GM18511 (cell line): ENCODE measurements at regions not wholly inside any gene's neighbourhood (a gene's known extent, or its start where the extent isn't known, plus 50 kb on each side); places are given as distances from the start of the nearest gene placed in this dataset.
A peak's percentile ranks its signal among the peaks of the same experiment; 100 is the strongest.
"Not testable (repeated sequence)": the region's sequence is repeated elsewhere in the genome, so short reads cannot be mapped to it uniquely, and the experiment has no call there.

Experiments used
- ATAC-seq: cut with Tn5 transposase; IDR thresholded peaks from one replicate; pipeline ENCODE4 v1.9.1; 2021; ENCODE audit warnings: mild to moderate bottlenecking, moderate library complexity; ENCODE audit not compliant: unreplicated experiment

DNA sequence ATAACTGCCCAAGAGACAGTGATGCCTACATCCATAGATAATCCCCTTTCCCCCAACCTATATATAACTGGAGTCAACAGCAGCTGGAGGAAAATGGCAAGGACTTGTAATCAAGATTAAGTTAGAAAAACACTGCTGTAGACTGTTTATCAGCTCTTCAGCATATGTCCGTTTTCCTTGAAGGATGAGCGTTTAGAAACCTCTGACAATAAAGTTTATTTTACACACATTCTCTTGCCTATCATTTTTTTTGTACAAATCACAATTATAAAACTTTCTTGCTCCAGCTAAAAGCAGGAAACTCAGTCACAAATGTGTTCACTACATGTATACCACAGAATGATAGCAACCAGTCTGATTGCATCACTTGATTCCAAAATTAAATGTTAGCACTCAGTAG, 50.8 kb downstream of the PPIAL4G start:
- not testable (repeated sequence) for ATAC-seq

DNA sequence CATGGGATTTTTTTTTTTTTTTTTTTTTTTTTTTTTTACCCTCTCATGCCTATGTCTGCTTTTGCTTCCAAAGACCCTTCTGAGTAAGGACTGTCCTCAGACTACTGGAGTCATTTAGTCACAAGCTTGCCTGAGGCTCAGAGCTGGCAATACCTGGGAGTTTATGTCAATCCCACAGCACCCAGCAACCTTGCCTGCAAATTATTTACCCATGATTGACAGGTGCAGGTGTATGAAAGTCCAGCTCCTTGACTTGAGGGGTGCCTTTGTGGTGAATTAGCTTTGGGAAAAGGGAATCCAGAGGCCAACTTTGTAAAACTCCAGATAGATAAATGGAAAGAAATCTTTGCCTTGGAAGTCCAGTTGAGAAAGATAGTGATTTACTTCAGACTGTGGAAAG, 53.2 kb downstream of the PPIAL4G start:
- ATAC-seq: not testable (repeated sequence)

DNA sequence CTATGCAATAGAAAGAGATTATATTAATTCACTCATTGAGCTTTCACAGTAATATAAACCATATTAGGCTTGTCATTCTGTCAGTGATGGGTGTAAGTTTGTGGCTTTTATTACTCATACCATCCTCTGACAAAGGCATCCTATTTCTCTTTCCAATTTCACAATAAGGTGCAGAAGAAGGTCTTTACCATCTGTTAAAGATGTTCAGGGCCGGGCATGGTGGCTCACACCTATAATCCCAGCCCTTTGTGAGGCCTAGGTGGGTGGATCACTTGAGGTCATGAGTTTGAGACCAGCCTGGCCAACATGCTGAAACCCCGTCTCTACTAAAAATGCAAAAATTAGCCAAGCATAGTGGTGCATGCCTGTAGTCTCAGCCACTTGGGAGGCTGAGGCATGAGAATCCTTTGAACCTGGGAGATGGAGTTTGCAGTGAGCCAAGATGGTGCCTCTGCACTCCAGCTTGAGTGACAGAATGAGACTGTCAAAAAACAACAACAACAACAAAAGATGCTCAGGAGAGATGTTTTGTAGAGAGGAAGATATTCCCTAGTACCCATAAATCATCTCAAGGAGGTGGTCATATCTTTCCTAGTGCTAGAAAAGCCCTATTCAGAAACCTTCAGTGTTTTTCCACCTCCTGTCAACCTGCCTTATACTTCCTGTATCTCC, 56.0 kb downstream of the PPIAL4G start:
- ATAC-seq: not testable (repeated sequence)

DNA sequence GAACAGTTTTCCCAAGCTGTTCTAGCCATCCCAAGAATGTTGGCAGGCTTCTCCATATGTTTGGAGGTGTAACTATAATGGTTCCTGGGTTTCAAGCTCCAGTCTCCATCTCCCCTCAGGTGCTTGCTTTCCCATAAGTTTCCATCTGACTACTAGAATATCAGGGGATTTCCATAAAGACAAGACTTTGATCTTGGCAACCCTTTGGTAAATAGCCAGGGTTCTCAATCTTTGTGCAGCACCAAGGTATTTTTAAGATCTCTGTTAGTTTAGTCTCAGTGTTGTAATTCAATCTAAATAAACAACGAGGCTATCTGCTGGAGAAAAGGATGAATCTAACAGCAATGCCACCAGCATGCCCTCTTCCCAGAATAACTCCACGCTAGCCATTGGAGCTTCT, 56.7 kb downstream of the PPIAL4G start:
- not testable (repeated sequence) for ATAC-seq

DNA sequence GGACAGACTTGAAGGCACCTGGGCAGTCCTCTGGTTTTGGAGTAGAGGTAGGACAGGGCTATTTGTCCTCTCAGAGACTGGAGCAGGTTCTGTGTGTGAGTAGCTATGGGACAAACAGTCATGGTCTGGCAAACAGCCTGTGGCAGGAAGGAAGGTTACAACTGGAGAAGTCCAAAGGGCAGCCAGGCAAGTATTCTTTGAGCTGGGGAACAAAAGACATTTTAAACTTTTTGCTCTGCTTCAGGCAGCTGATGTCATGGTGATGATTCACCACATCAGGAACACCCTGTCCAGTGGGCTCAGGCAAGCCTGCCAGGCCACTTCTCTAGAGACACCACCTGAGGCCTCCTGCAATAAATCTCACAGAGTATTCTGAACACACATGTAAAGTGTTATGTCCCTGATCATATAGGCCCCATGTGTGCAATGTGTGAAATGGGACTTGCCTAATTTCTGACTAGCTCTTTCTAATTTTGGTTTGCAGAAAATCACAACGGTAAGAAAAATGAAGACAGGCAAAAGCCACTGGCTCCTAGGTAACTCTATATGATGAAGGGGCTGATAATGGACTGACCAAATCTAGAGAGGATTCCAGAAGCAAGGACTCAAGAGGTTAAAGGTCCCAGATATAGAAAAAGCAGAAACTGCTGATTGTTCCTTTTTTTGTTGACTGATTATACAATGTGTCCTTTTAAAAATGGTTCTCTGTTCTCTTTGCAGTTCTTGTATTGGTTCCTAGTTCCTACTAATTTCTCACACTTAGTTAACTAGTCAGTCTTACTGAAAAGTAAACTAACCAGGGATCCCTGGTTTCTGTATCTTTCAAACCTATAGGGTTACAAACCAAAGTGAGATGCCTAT, 58.7 kb downstream of the PPIAL4G start:
- ATAC-seq: not testable (repeated sequence)

DNA sequence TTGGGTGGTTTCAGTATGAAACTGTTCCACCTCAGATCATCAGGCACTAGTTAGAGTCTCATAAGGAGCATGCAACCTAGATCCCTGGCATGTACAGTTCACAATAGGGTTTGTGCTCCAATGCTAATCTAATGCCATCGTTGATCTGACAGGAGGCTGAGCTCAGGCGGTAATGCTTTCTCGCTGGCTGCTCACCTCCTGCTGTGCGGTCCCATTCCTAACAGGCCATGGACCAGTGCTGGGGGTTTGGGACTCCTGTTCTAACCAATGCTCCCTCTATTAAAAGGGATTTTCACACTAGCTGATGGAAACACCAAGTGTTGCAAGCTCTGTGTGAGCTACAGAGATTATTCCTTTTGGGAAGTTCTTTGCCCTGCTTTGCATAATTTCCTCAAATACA, 60.2 kb downstream of the PPIAL4G start:
- not testable (repeated sequence) for ATAC-seq

DNA sequence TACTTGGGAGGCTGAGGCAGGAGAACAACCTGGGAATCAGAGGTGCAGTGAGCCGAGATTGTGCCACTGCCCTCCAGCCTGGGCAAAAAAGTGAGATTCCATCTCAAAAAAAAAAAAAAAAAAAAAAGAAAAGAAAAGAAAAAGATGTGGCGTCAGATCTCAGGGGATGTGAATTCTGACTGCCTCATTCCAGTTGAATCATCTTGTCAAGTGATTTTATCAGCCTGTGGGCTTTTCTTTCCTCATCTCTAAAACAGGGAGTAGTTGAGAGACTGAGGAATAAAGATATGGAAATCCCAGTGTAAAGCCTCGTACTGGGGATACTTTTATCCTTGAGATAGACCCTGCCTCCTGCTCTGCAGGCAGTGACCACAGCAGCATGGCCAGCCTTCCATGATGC, 65.9 kb downstream of the PPIAL4G start:
- ATAC-seq: not testable (repeated sequence)

DNA sequence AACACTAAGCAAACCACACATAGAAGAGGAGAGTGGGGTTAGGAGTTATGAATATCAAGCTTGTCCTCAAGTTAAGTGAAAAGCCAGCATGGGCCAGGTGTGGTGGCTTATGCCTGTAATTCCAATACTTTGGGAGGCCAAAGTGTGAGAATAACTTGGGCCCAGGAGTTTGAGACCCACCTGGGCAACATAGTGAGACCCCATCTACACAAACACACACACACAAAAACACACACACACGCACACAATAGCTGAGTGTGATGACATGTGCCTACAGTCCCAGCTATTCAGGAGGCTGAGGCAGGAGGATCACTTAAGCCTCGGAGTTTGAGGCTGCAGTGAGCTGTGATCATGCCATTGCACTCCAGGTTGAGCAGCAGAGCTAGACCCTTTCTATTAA, 69.7 kb downstream of the PPIAL4G start:
- not testable (repeated sequence) for ATAC-seq

DNA sequence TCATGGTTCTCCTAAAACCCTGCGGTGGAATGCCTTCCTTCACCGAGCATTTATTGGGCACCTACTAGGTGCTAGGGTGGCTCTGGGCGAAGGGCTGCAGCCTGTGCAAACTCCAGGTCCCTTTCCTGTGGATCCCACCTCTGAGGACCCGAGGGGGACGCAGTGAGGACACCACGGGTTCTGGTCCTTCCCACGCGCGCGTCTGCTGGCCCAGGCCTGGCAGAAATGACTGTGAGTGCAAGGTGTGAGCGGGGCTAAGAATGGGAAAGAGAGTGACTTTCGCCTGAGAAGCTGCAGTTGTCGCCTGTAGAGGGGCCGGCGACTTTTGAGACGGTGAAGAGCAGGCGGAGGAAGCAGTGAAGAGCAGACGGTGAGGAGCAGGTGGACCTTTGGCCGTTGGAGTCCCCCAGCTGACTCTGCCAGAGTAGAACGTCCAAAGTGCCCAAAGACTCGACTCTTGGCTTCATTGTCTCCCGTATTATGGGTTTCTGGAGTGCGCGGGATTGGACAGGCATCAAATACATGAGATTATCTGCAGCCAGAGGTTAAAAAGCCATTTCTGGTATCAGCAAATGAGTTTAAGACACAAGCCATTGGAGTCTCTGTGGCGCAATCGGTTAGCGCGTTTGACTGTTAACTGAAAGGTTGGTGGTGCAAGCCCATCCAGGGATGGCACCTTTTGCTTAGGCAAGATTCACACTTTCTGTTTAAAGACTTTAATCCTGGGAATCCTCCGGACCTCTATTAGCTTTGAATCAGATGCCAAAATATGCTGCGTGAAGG, 78.1 kb downstream of the PPIAL4G start:
- ATAC-seq: not testable (repeated sequence)

DNA sequence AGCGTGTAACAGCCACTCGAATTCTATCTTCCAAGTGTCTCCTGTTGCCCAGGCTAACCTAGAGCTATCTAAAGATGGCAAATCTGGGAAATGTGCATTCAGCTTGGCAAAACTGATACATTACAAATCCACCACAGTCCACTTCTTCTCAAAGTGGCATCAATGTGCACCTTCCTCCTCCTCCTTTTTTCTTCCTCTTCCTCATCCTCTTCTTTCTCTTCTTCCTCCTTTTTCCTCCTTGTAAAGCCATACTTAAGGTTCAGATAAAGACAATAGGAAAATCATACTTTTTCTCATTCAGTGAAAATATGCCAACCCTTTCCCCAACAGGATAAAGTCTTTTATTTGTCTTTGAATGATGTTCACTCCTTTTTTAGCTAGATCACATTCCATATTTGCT, 79.2 kb downstream of the PPIAL4G start:
- not testable (repeated sequence) for ATAC-seq

DNA sequence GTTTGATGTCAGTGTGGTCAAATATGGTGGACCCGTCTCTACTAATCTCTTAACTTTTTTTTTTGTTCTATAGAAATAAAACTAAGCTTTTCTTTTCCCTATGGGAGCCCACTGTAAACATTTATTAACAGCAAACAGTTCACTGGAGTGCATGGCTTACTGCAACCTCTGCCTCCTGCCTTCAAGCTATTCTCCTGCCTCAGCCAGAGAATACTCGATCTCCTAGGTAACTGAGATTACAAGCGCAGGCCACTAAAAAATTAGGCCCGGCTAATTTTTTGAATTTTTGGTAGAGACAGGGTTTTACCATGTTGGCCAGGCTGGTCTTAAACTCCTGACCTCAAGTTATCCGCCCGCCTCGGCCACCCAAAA, 80.0 kb downstream of the PPIAL4G start:
- ATAC-seq: not testable (repeated sequence)

DNA sequence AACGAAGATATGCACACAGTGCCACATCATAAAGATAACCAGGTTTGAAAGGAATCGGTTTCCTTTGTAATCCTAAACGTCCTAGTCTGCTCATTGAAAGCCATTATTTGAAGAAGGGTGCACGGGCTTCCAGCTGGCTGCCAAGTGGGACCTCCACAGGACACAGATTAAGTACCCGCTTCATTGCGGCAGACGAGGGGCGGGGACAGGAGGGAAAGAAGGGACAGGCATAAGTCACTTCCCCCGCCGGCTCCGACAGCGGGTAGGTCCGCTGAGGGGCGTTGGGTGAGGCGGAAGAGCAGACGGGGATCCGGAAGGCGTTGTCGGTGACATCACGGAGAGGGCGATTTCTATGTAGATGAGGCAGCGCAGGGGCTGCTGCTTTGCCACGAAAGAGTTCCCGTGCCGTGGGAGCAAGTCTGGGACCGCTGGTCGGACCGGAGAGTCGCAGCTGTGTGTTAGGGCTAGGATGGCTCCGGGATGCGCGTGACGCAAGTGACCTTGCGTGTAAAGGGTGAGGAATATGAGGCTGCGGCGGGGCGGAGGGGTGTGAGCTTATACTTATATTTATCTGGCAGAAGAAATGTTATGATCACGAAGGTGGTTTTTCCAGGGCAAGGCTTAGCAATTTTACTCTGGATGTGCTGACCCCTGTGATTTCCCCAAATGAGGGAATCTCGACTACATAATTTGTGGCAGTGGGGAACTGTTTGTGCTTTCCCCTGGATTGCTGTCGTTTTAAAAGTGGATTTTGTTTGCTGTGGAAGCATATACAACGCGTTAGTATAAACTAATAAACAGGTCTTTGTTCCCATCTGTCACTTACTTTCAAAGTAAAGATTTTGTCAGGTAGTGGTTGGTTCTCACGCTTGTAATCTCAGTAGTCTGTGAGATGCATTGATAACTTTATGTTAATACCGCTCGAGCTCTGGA, 80.7 kb downstream of the PPIAL4G start:
- peak; percentile 97 for ATAC-seq

DNA sequence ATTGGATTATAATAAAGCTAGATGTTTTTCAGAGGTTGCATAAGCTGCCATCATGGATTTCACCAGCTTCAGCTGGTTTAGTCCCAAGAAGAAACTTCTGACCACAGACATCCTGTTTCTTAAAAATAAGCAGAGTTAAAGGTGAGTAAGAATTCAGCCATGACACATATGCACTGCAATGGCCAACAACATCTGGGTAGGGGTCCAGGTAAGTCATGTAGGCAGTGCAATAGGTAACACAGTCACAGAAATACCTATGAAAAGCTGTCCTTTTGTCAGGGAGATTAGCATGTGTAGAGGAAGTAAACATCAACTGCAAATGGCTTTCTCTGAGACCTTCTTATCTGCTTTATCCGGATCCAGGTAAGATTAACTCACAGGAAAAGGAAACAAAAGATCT, 85.6 kb downstream of the PPIAL4G start:
- not testable (repeated sequence) for ATAC-seq

DNA sequence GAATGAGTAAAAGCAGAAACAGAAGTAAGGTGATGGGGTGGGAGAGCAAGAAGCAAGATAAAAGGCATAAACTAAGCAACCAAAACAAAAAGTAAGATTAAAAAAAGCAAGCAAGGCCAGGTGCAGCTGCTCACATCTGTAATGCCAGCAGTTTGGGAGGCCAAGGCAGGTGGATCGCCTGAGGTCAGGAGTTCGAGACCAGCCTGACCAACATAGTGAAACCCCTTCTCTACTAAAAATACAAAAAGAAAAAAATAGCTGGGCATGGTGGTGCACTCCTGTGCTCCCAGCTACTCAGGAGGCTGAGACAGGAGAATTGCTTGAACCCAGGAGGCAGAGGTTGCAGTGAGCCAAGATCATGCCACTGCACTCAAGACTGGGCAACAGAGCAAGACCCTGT, 90.6 kb downstream of the PPIAL4G start:
- not testable (repeated sequence) for ATAC-seq

DNA sequence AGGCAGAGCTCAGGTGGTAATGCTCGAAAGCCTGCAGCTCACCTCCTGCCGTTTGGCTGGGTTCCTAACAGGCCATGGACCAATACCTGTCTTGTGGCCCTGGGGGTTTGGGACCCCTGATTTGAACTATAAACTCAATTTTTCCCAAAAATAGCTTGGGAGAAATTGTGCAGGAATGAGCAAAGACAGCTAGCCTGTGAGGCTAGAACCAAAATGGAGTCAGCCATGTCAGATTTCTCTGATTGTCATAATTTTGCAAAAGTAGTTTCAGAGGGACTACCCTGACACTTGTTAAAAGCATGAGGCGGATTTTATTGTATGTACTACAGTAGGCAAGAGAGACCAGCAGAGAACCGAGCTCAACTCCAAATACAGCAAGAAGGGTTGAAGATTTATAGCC, 91.8 kb downstream of the PPIAL4G start:
- ATAC-seq: not testable (repeated sequence)

DNA sequence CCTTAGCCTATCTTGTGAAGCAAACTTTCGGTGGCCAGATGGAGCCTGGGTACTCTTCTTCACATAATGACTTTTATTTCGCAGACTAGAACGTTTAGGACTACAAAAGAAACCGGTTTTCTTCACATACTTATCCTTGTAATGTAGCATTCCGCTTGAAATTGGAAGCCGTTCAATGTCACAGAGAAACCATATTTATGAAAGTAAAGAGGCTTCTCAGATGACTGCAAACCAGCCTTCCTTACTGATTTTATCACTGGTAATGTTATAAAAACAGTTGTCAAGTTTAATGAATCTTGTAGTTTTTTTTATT, 94.1 kb downstream of the PPIAL4G start:
- ATAC-seq: no peak

DNA sequence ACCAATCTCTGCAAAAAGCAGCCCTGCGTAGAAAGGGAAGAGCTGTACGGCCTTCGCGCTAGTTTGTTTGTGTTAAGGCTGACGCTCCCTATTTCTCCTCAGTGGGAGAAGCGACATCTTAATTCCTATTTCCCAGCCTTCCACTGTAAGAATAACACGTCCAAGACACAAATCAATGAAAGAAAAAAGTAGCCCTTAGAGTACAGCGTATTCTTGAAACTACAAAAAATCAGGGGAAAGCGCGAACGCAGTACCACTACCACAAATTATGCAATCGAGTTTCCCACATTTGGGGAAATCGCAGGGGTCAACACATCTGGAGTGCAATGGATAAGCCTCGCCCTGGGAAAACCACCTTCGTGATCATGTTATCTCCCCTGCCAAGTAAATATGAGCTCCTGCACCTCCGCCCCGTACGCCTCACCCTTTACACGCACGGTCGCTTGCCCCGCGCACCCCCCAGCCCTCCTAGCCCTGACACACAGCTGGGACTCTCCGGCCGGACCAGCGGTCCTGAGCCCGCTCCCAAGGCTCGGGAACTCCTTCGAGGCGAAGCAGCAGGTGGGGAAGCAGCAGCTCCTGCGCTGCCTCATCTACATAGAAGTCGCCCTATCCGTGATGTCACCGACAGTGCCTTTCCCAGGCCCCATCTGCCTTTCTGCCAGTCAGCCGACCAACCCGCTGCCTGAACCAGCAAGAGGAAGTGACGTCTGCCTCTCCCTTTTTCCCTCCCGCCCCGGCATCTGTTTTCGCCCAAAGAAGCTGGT, 94.7 kb downstream of the PPIAL4G start:
- peak; percentile 59 for ATAC-seq

DNA sequence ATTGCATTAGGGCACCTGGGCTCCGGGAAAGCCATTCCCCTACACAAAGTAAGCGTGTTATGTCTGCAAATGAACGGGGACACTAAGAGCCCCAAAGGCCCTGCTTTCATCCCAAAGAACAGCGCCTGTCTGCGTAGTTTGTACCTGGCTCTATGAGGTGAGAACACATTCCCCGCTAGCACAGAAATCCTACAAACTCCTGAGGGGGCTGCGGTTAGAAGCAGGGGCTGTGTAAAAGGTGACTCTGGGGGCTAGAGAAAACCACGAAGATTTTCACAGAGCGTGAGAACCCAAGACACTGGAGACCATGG, 95.2 kb downstream of the PPIAL4G start:
- ATAC-seq: not testable (repeated sequence)

DNA sequence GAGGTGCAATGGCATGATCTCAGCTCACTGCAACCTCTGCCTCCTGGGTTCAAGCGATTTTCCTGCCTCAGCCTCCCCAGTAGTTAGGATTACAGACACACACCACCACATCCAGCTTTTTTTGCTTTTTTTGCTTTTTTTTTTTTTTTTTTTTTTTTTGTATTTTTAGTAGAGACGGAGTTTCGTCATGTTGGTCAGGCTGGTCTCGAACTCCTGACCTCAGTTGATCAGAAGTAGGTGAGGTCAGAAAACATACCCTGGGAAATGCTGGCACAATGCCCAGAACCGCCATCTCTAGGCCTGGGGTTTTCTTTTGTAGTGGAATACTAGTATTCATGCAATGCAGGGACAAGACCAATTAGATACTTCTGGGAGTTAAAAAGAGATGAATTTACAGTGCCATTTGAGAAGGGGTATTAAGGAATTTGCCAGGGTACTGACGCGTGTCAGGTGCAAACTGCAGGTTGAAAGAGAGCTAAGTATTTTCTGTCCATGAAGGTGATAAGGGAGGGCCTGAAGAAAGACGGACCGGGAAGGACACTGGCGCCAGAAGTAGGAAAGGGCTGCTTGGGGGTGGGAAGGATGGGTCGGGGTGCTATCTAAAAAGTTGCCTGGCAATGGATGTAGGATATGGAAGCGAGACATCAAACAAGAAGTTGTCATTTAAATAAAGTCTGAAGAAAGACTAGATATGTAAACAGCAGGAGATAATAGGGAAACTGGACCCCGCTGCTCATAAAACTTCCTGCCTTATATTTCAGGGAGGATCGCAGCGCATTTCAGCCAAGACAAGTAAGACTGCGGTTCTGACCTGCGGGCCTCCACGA, 95.8 kb downstream of the PPIAL4G start:
- ATAC-seq: not testable (repeated sequence)
